ENCODE measurements at regions not wholly inside any gene's neighbourhood (a gene's known extent, or its start where the extent isn't known, plus 50 kb on each side); places are given as distances from the start of the nearest gene placed in this dataset.

DNA sequence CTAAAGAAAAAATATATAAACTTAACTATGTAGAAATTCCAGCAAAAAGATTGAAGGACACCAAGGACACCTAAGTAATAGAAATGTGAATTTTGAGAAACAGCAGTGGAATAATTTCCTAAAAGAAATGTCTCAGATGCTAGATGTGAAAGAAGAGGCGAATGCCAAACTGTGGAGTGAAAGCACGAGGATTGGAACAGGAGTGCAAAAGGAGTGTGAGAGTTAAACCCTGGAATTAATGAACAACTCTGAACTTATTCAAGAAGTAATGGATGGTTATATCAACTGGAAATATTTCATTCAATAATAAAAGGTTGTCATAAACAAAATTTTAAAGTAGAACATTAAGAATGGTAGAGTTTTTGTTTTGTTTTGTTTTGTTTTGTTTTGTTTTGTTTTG is 78.5 kb upstream of the SGIP1 start:
- DNase-seq = no peak
- Histone ChIP-seq H3K27me3 (no peaks in the 10 kb centered on the region), H3K4me3 (no peak overlapping the region), H3K27ac (no peak overlapping the region), H3K9me3 (no peaks in the 10 kb centered on the region), H3K4me1 (peaks cover 0 to 14% (median 0%) of the 10 kb centered on the region in 4 donors), H3K36me3 (no peaks in the 10 kb centered on the region)
- 75 to 89% (median 88%) methylated on average over 2 of the region's 2 CpGs for whole genome bisulfite sequencing, 5 donors
- intact Hi-C loops (cut with DNase I; ENCODE audit: low total_unique reads) = loop anchor here (10.0 kb wide), 1 partner anchor 269 kb away; no protein-coding TSS in a partner anchor
- TF ChIP-seq POLR2A (IDR thresholded peaks at IDR 0.05) = no peak
- TF ChIP-seq, protein P1, sequence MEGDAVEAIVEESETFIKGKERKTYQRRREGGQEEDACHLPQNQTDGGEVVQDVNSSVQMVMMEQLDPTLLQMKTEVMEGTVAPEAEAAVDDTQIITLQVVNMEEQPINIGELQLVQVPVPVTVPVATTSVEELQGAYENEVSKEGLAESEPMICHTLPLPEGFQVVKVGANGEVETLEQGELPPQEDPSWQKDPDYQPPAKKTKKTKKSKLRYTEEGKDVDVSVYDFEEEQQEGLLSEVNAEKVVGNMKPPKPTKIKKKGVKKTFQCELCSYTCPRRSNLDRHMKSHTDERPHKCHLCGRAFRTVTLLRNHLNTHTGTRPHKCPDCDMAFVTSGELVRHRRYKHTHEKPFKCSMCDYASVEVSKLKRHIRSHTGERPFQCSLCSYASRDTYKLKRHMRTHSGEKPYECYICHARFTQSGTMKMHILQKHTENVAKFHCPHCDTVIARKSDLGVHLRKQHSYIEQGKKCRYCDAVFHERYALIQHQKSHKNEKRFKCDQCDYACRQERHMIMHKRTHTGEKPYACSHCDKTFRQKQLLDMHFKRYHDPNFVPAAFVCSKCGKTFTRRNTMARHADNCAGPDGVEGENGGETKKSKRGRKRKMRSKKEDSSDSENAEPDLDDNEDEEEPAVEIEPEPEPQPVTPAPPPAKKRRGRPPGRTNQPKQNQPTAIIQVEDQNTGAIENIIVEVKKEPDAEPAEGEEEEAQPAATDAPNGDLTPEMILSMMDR (IDR thresholded peaks at IDR 0.05) = no peak
- TF ChIP-seq EP300 (IDR thresholded peaks at IDR 0.05) = no peak
- TF ChIP-seq POLR2AphosphoS5 (IDR thresholded peaks at IDR 0.05) = no peak

DNA sequence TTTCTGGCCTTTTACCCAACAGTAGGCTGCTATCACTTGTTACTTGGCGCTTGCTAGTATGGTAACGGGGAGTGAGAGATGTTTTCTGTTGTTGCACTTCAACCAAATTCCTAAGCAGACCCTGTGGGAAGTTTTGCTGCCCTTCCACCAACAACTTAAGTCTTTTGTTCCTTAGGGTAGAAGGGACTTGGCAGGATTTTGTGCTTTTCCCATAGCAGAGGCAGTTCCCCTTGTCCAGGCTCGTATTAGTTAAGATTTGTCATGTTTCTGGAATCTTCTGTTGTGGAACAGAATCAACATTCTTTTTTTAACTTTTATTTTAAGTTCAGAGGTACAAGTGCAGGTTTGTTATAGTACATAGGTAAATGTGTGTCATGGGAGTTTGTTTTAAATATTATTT is 73.2 kb upstream of the SGIP1 start:
- H3K9me3 ChIP-seq = peaks cover 0 to 11% (median 2%) of the 10 kb centered on the region in 4 donors
- 72 to 84% (median 80%) methylated on average over 3 of the region's 3 CpGs for WGBS, 5 donors
- TF ChIP-seq EP300 (IDR thresholded peaks at IDR 0.05) (no peak), POLR2A (IDR thresholded peaks at IDR 0.05) (no peak), POLR2AphosphoS5 (IDR thresholded peaks at IDR 0.05) (no peak)
- TF ChIP-seq, protein P1 (IDR thresholded peaks at IDR 0.05) = no peak
- no peaks in the 10 kb centered on the region for H3K4me1 ChIP-seq
- H3K4me3 ChIP-seq = no peak overlapping the region
- intact Hi-C loops (cut with DNase I; ENCODE audit: low total_unique reads) = no loop called here
- DNase-seq = no peak
- no peaks in the 10 kb centered on the region for H3K27me3 ChIP-seq
- H3K36me3 ChIP-seq = no peaks in the 10 kb centered on the region
- H3K27ac ChIP-seq = no peak overlapping the region

DNA sequence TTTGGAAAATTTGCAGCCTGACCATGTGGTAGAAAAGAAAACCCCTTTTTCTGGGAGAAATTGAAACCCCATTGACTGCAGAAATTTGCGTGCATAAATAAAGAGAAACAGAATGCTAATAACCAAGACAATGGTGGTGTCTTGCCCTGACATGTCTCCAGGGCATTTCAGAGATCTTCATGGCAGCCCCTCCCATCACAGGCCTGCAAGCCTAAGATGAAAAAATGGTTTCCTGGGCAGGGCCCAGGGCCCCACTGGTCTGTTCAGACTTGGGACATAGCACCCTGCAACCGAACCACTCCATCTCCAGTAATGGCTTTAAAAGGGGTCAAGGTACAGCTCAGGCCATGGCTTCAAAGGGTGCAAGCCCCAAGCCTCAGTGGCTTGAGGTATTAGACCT is 71.6 kb upstream of the SGIP1 start:
- Histone ChIP-seq H3K27me3 (no peaks in the 10 kb centered on the region), H3K4me1 (no peaks in the 10 kb centered on the region), H3K36me3 (no peaks in the 10 kb centered on the region), H3K27ac (no peak overlapping the region), H3K9me3 (peaks cover 0 to 11% (median 2%) of the 10 kb centered on the region in 4 donors), H3K4me3 (no peak overlapping the region)
- TF ChIP-seq EP300 (IDR thresholded peaks at IDR 0.05) = no peak
- no peak for TF ChIP-seq POLR2A (IDR thresholded peaks at IDR 0.05)
- TF ChIP-seq POLR2AphosphoS5 (IDR thresholded peaks at IDR 0.05) = no peak
- TF ChIP-seq, protein P1 (IDR thresholded peaks at IDR 0.05) = no peak
- intact Hi-C loops (cut with DNase I; ENCODE audit: low total_unique reads) = no loop called here
- 87 to 94% (median 88%) methylated on average over 2 of the region's 2 CpGs for WGBS, 5 donors
- no peak for DNase-seq

DNA sequence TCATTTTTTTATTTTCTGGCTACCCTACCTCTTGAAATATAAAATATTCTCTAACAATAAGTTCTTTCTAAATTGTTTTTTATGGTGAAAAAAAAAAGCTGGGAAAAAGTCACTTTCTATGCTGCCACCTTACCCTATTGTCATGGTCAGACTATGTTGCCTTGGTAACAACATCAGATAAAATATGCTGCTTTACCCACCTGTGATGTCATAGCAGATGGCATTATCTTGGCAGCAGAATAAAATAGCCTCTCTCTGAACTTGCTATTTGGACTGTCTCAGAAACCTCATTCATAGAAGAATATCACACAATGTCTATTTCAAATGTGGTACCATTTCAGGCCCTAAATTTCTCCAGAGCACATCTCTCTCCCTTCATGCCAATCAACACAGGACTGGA is 69.6 kb upstream of the SGIP1 start:
- intact Hi-C loops (cut with DNase I; ENCODE audit: low total_unique reads) = no loop called here
- TF ChIP-seq, protein P1 (IDR thresholded peaks at IDR 0.05) = no peak
- TF ChIP-seq EP300 (IDR thresholded peaks at IDR 0.05) (no peak), POLR2AphosphoS5 (IDR thresholded peaks at IDR 0.05) (no peak), POLR2A (IDR thresholded peaks at IDR 0.05) (no peak)
- DNase-seq = no peak
- H3K27ac ChIP-seq = no peak overlapping the region
- H3K4me3 ChIP-seq = no peak overlapping the region
- no peaks in the 10 kb centered on the region for H3K27me3 ChIP-seq
- H3K9me3 ChIP-seq = peaks cover 0 to 11% (median 2%) of the 10 kb centered on the region in 4 donors
- H3K36me3 ChIP-seq = no peaks in the 10 kb centered on the region
- H3K4me1 ChIP-seq = no peaks in the 10 kb centered on the region
